A549 (cell line): ENCODE measurements at regions not wholly inside any gene's neighbourhood (a gene's known extent, or its start where the extent isn't known, plus 50 kb on each side); places are given as distances from the start of the nearest gene placed in this dataset.
A peak's percentile ranks its signal among the peaks of the same experiment; 100 is the strongest.

Experiments
- ATAC-seq, 2 experiments: fragments of 200-7000 bp in 1 of 2; fragments of >200 bp in 1 of 2; cut with Nextera tagmentation in 1 of 2; cut with Tn5 transposase in 1 of 2; 3 replicates each; pipeline versions ENCODE4 v1.8.0 to v1.9.1; 2018 to 2020; ENCODE audit warnings: mild to moderate bottlenecking in 1 of 2, moderate library complexity in 1 of 2
- CTCF ChIA-PET: fragments of 300-600 bp; sonication (Branson Sonifier 250); formaldehyde crosslinking; extraction: SDS; loops from one replicate; lab custom pipeline; 2021; ENCODE audit warnings: antibody characterized with exemption, inconsistent platforms; lab: Yijun Ruan, JAX
- POLR2A ChIA-PET: fragments of 350-600 bp; formaldehyde crosslinking; extraction: SDS; loops from one replicate; lab custom pipeline; 2021; ENCODE audit warnings: antibody characterized with exemption, inconsistent platforms; lab: Yijun Ruan, JAX
- DNase-seq, 2 experiments: peaks; one replicate each; pipeline versions ENCODE4 v3.0.0 to v3.0.0-alpha.2; 2011 to 2016; ENCODE audit warnings: low read depth in 1 of 2, low spot score in 1 of 2
- FAIRE-seq: peaks from 2 replicates; lab custom pipeline; 2011; peaks lifted over from hg19 to GRCh38; lab: Jason Lieb, UNC
- H3K27ac ChIP-seq, 2 experiments: fragments of >200 bp; sonication (Bioruptor Twin); formaldehyde crosslinking; 3 replicates each; pipeline ENCODE4 v1.5.1; 2016 to 2017
- H3K4me1 ChIP-seq: fragments of >200 bp; sonication (Bioruptor Twin); formaldehyde crosslinking; 3 replicates; pipeline ENCODE4 v1.6.1; 2016
- H3K4me2 ChIP-seq: fragments of >200 bp; sonication (Bioruptor Twin); formaldehyde crosslinking; 3 replicates; pipeline ENCODE4 v1.6.1; 2016
- H3K4me3 ChIP-seq: fragments of >200 bp; sonication (Bioruptor Twin); formaldehyde crosslinking; 3 replicates; pipeline ENCODE4 v1.5.1; 2016
- H3K9me3 ChIP-seq: fragments of >200 bp; sonication (Bioruptor Twin); formaldehyde crosslinking; 3 replicates; pipeline ENCODE4 v1.6.1; 2016
- CBX8 ChIP-seq: fragments of 200-600 bp; sonication (generic); IDR thresholded peaks from 2 replicates; pipeline ENCODE4 v1.6.1; 2016
- CEBPB ChIP-seq, 2 experiments: fragments of >200 bp in 1 of 2; sonication (Bioruptor Twin) in 1 of 2; formaldehyde crosslinking in 1 of 2; IDR thresholded peaks; 2 replicates each; pipeline ENCODE4 v1.6.1; 2012 to 2016
- EHF ChIP-seq: fragments of 250-450 bp; sonication (Bioruptor Pico); IDR thresholded peaks from 2 replicates; pipeline ENCODE4 v1.5.0; 2020; ENCODE audit warnings: mild to moderate bottlenecking
- EHMT2 ChIP-seq: fragments of 200-600 bp; sonication (generic); IDR thresholded peaks from 2 replicates; pipeline ENCODE4 v1.6.1; 2016; ENCODE audit warnings: antibody characterized with exemption, low read depth, mild to moderate bottlenecking, moderate library complexity
- EP300 ChIP-seq, 2 experiments: fragments of >200 bp; sonication (Bioruptor Twin); formaldehyde crosslinking; IDR thresholded peaks; 2 replicates in 1 of 2; 3 replicates in 1 of 2; pipeline ENCODE4 v1.6.1; 2016 to 2017
- HEYL ChIP-seq: fragments of 250-450 bp; sonication (Bioruptor Pico); IDR thresholded peaks from 2 replicates; pipeline ENCODE4 v1.8.0; 2021; ENCODE audit warnings: mild to moderate bottlenecking, moderate library complexity
- HOXB5 ChIP-seq: fragments of 250-450 bp; sonication (Bioruptor Pico); IDR thresholded peaks from 2 replicates; pipeline ENCODE4 v1.5.0; 2020; ENCODE audit warnings: mild to moderate bottlenecking, moderate library complexity
- JUNB ChIP-seq: fragments of >200 bp; sonication (Bioruptor Twin); formaldehyde crosslinking; IDR thresholded peaks from 2 replicates; pipeline ENCODE4 v1.6.1; 2016
- KDM1A ChIP-seq: fragments of 200-600 bp; sonication (generic); IDR thresholded peaks from 2 replicates; pipeline ENCODE4 v1.6.1; 2016; ENCODE audit warnings: low read depth, mild to moderate bottlenecking
- MAX ChIP-seq: IDR thresholded peaks from 2 replicates; pipeline ENCODE4 v1.6.1; 2012
- MYC ChIP-seq: IDR thresholded peaks from 2 replicates; pipeline ENCODE4 v1.6.1; 2012; ENCODE audit warnings: mild to moderate bottlenecking, inconsistent platforms, low read length, improper control_type of control experiment, borderline replicate concordance
- NFE2L2 ChIP-seq: fragments of 150-350 bp; conservative IDR thresholded peaks from 2 replicates; pipeline ENCODE4 v1.6.1; 2014; ENCODE audit warnings: low read length
- NPAS2 ChIP-seq: fragments of 250-450 bp; sonication (Bioruptor Pico); IDR thresholded peaks from 2 replicates; pipeline ENCODE4 v1.8.0; 2022; ENCODE audit warnings: mild to moderate bottlenecking, moderate library complexity, borderline replicate concordance
- PBX3 ChIP-seq: IDR thresholded peaks from 2 replicates; pipeline ENCODE4 v1.6.1; 2012
- POLR2A ChIP-seq: IDR thresholded peaks from 2 replicates; pipeline ENCODE4 v1.6.1; 2012; ENCODE audit warnings: mild to moderate bottlenecking, low read length
- POLR2AphosphoS2 ChIP-seq: conservative IDR thresholded peaks from 2 replicates; pipeline ENCODE4 v1.6.1; 2012; ENCODE audit warnings: low read length, improper control_type of control experiment, inconsistent platforms
- RAD21 ChIP-seq, 2 experiments: fragments of >200 bp in 1 of 2; sonication (Bioruptor Twin) in 1 of 2; formaldehyde crosslinking in 1 of 2; IDR thresholded peaks in 1 of 2; conservative IDR thresholded peaks in 1 of 2; 2 replicates in 1 of 2; 3 replicates in 1 of 2; pipeline ENCODE4 v1.6.1; 2012 to 2018; ENCODE audit warnings: inconsistent platforms in 1 of 2
- RARB ChIP-seq: fragments of 250-450 bp; sonication (Bioruptor Pico); IDR thresholded peaks from 2 replicates; pipeline ENCODE4 v1.8.0; 2021; ENCODE audit warnings: mild to moderate bottlenecking, moderate library complexity
- RFX5 ChIP-seq: fragments of 450-650 bp; IDR thresholded peaks from 2 replicates; pipeline ENCODE4 v1.7.1; 2014; ENCODE audit warnings: antibody characterized with exemption, mild to moderate bottlenecking, moderate library complexity
- SREBF2 ChIP-seq: fragments of 450-650 bp; IDR thresholded peaks from 2 replicates; pipeline ENCODE4 v1.6.1; 2014; ENCODE audit warnings: mild to moderate bottlenecking, moderate library complexity
- TFCP2L1 ChIP-seq: fragments of 250-450 bp; sonication (Bioruptor Pico); IDR thresholded peaks from 2 replicates; pipeline ENCODE4 v1.5.0; 2021; ENCODE audit warnings: mild to moderate bottlenecking
- TP53 ChIP-seq: fragments of 250-450 bp; sonication (Bioruptor Pico); IDR thresholded peaks from 2 replicates; pipeline ENCODE4 v1.5.0; 2021; ENCODE audit warnings: mild to moderate bottlenecking, moderate library complexity
- USF2 ChIP-seq: fragments of 450-650 bp; IDR thresholded peaks from 2 replicates; pipeline ENCODE4 v1.6.1; 2014; ENCODE audit warnings: antibody characterized with exemption
- ZNF302 ChIP-seq: fragments of 250-450 bp; sonication (Bioruptor Pico); IDR thresholded peaks from 2 replicates; pipeline ENCODE4 v1.9.0; 2021; ENCODE audit warnings: inconsistent platforms, mild to moderate bottlenecking, moderate library complexity
- WGBS: methylation state at CpG from one replicate; pipeline ENCODE4 v1.1.6; 2017; ENCODE audit errors: missing lambda C conversion rate; 5-methylcytosine and 5-hydroxymethylcytosine counted together

GRCh38 chr2:139031722-139032121 lies 251.5 kb upstream of the NXPH2 start:
- TF ChIP-seq EHMT2 = no peak
- TF ChIP-seq HOXB5 (CRISPR knock-in tag) = no peak
- no peak for TF ChIP-seq MYC
- no peak for TF ChIP-seq SREBF2
- TF ChIP-seq RAD21 (conservative IDR thresholded peaks at IDR 0.05 in 1 of 2, IDR thresholded peaks at IDR 0.05 in 1 of 2) = no peak
- TF ChIP-seq EP300 (IDR thresholded peaks at IDR 0.05) = no peak
- no peak for TF ChIP-seq KDM1A
- TF ChIP-seq JUNB = no peak
- no peak for TF ChIP-seq USF2
- no peak for TF ChIP-seq PBX3
- no peak for TF ChIP-seq EHF (CRISPR knock-in tag)
- Histone ChIP-seq H3K9me3 (no peaks in the 10 kb centered on the region), H3K4me3 (no peak overlapping the region), H3K4me1 (no peaks in the 10 kb centered on the region), H3K27ac (no peak overlapping the region), H3K4me2 (no peak overlapping the region)
- CTCF ChIA-PET = no interaction called here
- FAIRE-seq (no peak), DNase-seq (peak in 1 of 2 experiments; percentile 8), ATAC-seq (no peak)
- POLR2A ChIA-PET = no interaction called here

DNA sequence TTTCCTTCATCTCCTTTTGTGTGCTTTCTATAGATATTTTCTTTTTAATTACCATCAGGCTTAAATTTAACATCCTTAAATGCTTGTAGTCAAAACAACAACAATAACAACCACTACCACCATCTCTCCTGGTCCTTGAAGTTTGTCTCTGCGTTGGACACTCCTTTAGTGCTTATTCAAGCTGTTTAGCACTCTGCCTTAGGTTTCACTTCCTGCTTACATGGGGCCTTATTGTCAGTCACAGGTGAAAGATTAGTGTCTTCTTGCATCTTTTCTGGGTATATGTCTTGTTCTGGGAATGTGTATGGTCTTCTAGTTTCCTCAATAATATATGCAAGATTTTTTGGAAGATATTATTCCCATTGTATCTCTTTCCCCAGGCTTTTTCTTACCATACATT lies 240.1 kb upstream of the NXPH2 start:
- no peak overlapping the region for H3K27ac ChIP-seq
- FAIRE-seq = no peak
- H3K4me2 ChIP-seq = no peak overlapping the region
- CTCF ChIA-PET = no interaction called here
- no peak for ATAC-seq
- POLR2A ChIA-PET = no interaction called here
- H3K4me3 ChIP-seq = no peak overlapping the region
- no peaks in the 10 kb centered on the region for H3K4me1 ChIP-seq
- DNase-seq = no peak
- no peaks in the 10 kb centered on the region for H3K9me3 ChIP-seq
- WGBS = 0% methylated on average over 1 of the region's 1 CpG
- TF ChIP-seq NFE2L2 = no peak
- TF ChIP-seq, all 56 proteins: peak for 0

DNA sequence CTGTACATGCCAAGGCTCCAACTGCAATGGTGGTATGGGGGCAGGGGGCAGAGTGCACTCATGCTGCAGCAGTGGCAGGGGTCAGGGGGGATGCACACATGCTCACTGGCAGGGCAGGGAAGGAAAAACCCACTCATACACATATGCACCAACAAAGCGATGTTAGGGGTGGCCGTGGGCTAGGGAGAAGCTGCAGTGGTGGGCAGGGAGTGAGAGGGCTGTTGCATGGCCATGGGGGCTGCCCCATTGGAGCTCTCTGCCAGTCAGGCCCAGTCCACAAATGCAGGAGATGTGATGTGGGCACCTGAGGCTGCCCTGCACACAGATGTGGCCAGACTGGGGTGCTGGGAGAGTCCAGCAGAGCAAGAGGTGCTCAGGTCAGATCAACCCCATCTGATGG lies 238.1 kb upstream of the NXPH2 start:
- Histone ChIP-seq H3K4me2 (no peak overlapping the region), H3K9me3 (no peaks in the 10 kb centered on the region), H3K27ac (no peak overlapping the region), H3K4me1 (no peaks in the 10 kb centered on the region), H3K4me3 (no peak overlapping the region)
- TF ChIP-seq RFX5 (no peak), POLR2A (no peak), ZNF302 (CRISPR knock-in tag) (no peak), RARB (no peak), EHF (CRISPR knock-in tag) (no peak), CBX8 (no peak), PBX3 (no peak), NPAS2 (CRISPR knock-in tag) (no peak), HEYL (no peak), TFCP2L1 (no peak), MAX (no peak), CEBPB (IDR thresholded peaks at IDR 0.05) (no peak), POLR2AphosphoS2 (no peak), TP53 (CRISPR knock-in tag) (no peak)
- FAIRE-seq (no peak), DNase-seq (no peak), ATAC-seq (no peak)
- POLR2A ChIA-PET = no interaction called here
- CTCF ChIA-PET = interaction anchor here (0.6 kb wide), 1 partner anchor 1056 kb away, joined by 3 read pairs; no protein-coding TSS in a partner anchor
- 0% methylated on average over 1 of the region's 2 CpGs for WGBS
